ENCODE measurements at regions not wholly inside any gene's neighbourhood (a gene's known extent, or its start where the extent isn't known, plus 50 kb on each side); places are given as distances from the start of the nearest gene placed in this dataset.
A peak's percentile ranks its signal among the peaks of the same experiment; 100 is the strongest.

DNA sequence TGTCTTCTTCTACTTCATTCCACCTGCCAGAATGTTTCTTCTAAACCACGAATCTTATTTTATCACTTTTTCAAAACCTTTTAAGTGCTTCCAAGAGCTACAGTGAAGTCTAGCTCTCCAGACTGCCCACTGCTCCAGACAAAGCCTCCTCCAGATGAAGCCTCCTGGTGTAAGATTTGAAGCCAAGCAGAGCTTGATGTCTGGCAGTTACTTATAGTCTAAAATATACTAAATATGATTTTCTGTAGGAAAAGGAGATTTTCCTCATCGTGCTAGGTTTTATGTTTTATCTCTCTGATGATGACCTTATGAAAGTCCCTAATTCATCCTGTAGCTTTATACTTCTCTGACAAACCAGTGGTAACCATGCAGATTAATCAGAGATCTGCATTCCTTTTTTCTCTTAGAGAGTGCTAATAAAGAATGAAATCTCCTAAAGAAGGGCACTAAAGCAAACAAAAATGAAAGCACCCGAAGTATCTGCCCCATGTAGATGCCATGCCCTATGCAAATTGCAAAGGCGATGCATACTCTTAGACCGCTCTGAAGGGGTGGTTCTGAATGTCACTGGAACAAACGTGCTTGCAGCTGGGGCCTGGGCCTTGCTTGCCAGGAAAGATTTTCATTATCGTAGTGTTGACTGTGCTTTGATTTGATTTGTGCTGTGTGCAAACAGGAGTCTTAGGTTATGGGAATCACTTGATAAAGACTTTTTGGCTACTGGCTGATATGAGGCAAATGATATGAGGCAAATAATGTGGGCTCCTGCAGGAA, 314.2 kb downstream of the PID1 start:
- TF ChIP-seq, protein P1, sequence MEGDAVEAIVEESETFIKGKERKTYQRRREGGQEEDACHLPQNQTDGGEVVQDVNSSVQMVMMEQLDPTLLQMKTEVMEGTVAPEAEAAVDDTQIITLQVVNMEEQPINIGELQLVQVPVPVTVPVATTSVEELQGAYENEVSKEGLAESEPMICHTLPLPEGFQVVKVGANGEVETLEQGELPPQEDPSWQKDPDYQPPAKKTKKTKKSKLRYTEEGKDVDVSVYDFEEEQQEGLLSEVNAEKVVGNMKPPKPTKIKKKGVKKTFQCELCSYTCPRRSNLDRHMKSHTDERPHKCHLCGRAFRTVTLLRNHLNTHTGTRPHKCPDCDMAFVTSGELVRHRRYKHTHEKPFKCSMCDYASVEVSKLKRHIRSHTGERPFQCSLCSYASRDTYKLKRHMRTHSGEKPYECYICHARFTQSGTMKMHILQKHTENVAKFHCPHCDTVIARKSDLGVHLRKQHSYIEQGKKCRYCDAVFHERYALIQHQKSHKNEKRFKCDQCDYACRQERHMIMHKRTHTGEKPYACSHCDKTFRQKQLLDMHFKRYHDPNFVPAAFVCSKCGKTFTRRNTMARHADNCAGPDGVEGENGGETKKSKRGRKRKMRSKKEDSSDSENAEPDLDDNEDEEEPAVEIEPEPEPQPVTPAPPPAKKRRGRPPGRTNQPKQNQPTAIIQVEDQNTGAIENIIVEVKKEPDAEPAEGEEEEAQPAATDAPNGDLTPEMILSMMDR (IDR thresholded peaks at IDR 0.05; ENCODE audit: low read length, missing control alignments) = no peak
- no peak overlapping the region for H3K4me3 ChIP-seq (replicated peaks; ENCODE audit: low read depth, low read length)
- no peak for DNase-seq (ENCODE audit: low read depth)

- TF ChIP-seq, protein P1 (IDR thresholded peaks at IDR 0.05; ENCODE audit: low read length, missing control alignments) = no peak
- DNase-seq (ENCODE audit: low read depth) = no peak
- H3K4me3 ChIP-seq (replicated peaks; ENCODE audit: low read depth, low read length) = no peak overlapping the region
Measured at GRCh38 chr2:228949831-228950230, 321.3 kb downstream of the PID1 start.

- no peak overlapping the region for H3K4me3 ChIP-seq (replicated peaks; ENCODE audit: low read depth, low read length)
- no peak for DNase-seq (ENCODE audit: low read depth)
- TF ChIP-seq, protein P1 (IDR thresholded peaks at IDR 0.05; ENCODE audit: low read length, missing control alignments) = no peak
Measured at GRCh38 chr2:228945710-228946109, 325.4 kb downstream of the PID1 start.

DNA sequence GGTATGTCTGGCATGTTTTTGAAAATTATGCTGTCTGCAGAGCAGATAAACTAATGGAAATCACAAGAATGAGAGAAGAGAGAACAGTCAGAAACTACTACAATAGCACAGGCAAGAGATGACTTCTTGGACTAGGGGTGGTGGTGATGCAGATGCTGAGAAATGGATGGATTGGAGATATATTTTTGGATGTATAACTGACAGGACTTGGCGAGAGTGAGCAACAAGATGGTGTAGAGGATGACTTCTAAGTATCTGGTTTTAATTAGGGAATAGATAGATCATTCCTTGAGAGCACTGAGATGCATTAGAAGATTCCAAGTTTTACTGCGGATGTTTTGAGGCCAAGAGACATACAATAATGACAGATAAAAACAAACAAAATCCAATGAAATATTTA, 328.2 kb downstream of the PID1 start:
- DNase-seq (ENCODE audit: low read depth) = no peak
- no peak overlapping the region for H3K4me3 ChIP-seq (replicated peaks; ENCODE audit: low read depth, low read length)
- TF ChIP-seq, protein P1 (IDR thresholded peaks at IDR 0.05; ENCODE audit: low read length, missing control alignments) = no peak

- TF ChIP-seq, protein P1 (IDR thresholded peaks at IDR 0.05; ENCODE audit: low read length, missing control alignments) = no peak
- H3K4me3 ChIP-seq (replicated peaks; ENCODE audit: low read depth, low read length) = no peak overlapping the region
- peak; percentile 26 for DNase-seq (ENCODE audit: low read depth)
Measured at GRCh38 chr2:228938629-228939028, 332.5 kb downstream of the PID1 start.

- DNase-seq (ENCODE audit: low read depth) = peak; percentile 18
- TF ChIP-seq, protein P1 (IDR thresholded peaks at IDR 0.05; ENCODE audit: low read length, missing control alignments) = no peak
- no peak overlapping the region for H3K4me3 ChIP-seq (replicated peaks; ENCODE audit: low read depth, low read length)
Measured at GRCh38 chr2:228927028-228928010, 343.8 kb downstream of the PID1 start.

Data from fibroblast of pulmonary artery (primary cell).